ENCODE measurements at regions not wholly inside any gene's neighbourhood (a gene's known extent, or its start where the extent isn't known, plus 50 kb on each side); places are given as distances from the start of the nearest gene placed in this dataset.
"Not testable (repeated sequence)": the region's sequence is repeated elsewhere in the genome, so short reads cannot be mapped to it uniquely, and the experiment has no call there.

DNA sequence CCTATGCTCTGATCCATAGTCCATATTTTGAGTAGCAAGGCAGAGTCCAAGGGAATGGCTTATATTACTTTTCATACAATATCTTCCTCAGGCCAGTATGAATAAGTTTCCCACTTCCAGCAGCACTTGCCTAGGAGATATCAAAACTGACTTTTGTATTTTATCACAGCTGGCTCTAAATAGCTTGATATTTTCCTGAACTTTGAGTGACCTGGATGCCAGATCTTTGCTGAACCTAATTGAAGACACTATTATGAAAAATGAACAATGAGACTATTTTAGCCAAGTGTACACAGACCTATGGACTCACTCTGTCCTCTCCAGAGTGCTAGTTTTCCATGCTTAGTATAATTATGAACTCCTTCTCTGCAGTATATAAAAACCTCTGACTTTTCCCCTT is 475.6 kb upstream of the PTGER4 start:
- Mint-ChIP-seq H3K27me3 (ENCODE audit: low read depth) (no peaks in the 10 kb centered on the region), H3K4me3 (no peak overlapping the region), H3K4me1 (ENCODE audit: low read depth) (peaks cover 24% of the 10 kb centered on the region), H3K9me3 (no peaks in the 10 kb centered on the region), H3K36me3 (ENCODE audit: insufficient read depth) (no peaks in the 10 kb centered on the region)
- DNase-seq (no peak), ATAC-seq (no peak)

DNA sequence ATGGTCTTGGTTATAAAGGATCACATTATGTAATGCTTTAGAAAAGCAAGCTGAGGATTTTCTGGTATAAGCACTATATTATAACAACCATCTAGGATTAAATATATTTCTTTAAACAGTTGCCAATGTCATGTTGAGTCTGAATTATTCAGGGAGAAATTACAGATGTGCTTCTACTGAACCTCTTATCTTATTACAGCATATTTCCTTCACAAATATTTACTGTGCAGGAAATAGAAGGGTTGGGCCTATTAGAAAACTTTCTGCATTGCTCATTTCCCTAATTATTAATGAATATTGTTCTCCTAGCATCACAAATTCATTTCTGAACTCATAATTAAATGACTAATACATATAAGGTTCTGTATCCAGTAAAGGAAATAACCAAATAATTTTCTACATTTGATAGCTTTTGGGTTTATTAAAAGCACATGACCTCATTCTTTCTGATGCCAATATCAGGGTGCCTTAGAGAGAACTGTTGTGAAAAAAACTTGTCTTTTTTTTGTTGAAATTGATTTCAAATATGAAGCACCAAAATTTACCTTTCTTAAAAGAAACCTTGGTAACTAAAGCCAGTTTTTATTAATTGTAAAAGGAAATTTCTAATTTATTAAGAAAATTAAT is 476.8 kb upstream of the PTGER4 start:
- no peaks in the 10 kb centered on the region for H3K27me3 Mint-ChIP-seq (ENCODE audit: low read depth)
- no peak for ATAC-seq
- DNase-seq = no peak
- no peak overlapping the region for H3K4me3 Mint-ChIP-seq
- H3K36me3 Mint-ChIP-seq (ENCODE audit: insufficient read depth) = no peaks in the 10 kb centered on the region
- no peaks in the 10 kb centered on the region for H3K9me3 Mint-ChIP-seq
- peaks cover 14% of the 10 kb centered on the region for H3K4me1 Mint-ChIP-seq (ENCODE audit: low read depth)

DNA sequence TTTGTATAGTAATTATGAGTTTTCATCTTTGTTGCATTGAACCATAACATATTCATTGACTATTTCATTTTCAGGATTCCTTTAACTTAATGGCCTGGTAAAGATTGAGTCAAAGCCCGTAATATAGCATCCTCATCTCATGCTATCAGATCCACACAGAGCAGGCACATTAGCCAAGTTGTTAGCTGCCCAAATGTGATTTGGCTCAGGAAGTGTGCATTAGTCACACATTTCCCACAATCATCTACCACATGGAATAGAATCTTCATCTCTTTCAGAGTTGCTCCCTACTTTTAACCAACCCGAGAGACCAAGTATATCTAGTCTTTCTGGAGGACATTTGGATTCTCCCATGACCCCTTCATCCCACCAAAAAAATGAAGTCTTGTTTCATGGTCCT is 481.0 kb upstream of the PTGER4 start:
- no peak overlapping the region for H3K4me3 Mint-ChIP-seq
- no peaks in the 10 kb centered on the region for H3K9me3 Mint-ChIP-seq

DNA sequence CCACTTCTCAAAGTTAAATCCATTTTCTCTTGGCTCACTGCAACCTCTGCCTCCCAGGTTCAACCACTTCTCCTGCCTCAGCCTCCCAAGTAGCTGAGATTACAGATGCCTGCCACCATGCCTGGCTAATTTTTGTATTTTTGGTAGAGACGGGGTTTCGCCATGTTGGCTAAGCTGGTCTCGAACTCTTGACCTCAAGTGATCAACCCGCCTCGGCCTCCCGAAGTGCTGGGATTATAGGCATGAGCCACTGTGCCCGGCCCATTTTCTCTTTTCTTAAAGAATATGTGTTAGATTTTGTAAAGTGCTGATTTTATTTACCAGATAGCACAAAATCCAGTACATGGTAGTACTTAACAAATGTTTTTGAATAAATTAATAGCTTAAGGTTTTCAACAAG is 484.1 kb upstream of the PTGER4 start:
- H3K4me3 Mint-ChIP-seq; DNase-seq; H3K9me3 Mint-ChIP-seq; H3K27me3 Mint-ChIP-seq (ENCODE audit: low read depth); H3K4me1 Mint-ChIP-seq (ENCODE audit: low read depth); H3K36me3 Mint-ChIP-seq (ENCODE audit: insufficient read depth); ATAC-seq: not testable (repeated sequence)

More for the DNA sequence above, 481.0 kb upstream of the PTGER4 start:
- Mint-ChIP-seq H3K27me3 (ENCODE audit: low read depth) (no peaks in the 10 kb centered on the region), H3K4me1 (ENCODE audit: low read depth) (peaks cover 2% of the 10 kb centered on the region), H3K36me3 (ENCODE audit: insufficient read depth) (no peaks in the 10 kb centered on the region)
- ATAC-seq (no peak), DNase-seq (no peak)

DNA sequence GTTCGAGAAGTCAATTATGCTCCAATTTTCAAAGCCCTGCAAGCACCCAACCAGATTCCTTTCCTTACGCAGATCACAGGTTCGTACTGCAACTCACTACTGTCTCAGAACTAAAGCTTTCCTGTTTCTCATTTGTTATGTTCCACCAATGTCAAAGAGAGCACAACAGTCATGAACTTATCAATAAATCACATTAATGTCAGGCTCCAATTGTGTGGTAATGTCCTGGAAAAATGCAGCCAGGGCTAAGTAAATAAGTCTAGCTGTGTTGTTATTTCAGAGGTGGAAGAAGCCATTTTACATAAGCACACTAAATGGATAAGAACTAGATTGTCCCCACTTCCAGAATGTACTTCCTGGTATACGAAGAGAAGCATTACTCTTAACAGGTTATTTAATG is 488.6 kb upstream of the PTGER4 start:
- DNase-seq (no peak), ATAC-seq (no peak)
- no peak overlapping the region for H3K4me3 Mint-ChIP-seq
- no peaks in the 10 kb centered on the region for H3K36me3 Mint-ChIP-seq (ENCODE audit: insufficient read depth)
- H3K4me1 Mint-ChIP-seq (ENCODE audit: low read depth) = no peaks in the 10 kb centered on the region
- no peaks in the 10 kb centered on the region for H3K27me3 Mint-ChIP-seq (ENCODE audit: low read depth)
- no peaks in the 10 kb centered on the region for H3K9me3 Mint-ChIP-seq

DNA sequence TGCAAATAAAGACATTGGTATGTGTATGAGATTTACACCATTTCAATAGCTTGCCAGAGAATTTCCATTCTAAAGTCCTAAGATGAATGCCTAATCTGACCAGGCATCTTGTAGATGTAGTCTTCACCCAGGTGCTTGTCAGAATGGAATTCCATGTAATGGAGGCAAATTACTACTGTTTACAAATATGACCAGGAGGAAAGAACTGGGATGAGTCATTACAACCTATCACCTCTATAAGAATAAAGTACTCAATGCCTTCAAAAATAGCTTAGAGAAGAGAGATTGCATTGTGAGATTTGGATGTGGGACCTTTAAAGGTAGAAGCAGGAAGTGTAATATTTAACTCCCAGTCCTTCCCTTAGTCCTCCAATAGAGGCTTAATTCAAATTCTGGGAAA is 507.0 kb upstream of the PTGER4 start:
- DNase-seq = no peak
- Mint-ChIP-seq H3K4me3 (no peak overlapping the region), H3K4me1 (ENCODE audit: low read depth) (no peaks in the 10 kb centered on the region), H3K27me3 (ENCODE audit: low read depth) (no peaks in the 10 kb centered on the region), H3K9me3 (peaks cover 22% of the 10 kb centered on the region), H3K36me3 (ENCODE audit: insufficient read depth) (no peaks in the 10 kb centered on the region)
- ATAC-seq = no peak

DNA sequence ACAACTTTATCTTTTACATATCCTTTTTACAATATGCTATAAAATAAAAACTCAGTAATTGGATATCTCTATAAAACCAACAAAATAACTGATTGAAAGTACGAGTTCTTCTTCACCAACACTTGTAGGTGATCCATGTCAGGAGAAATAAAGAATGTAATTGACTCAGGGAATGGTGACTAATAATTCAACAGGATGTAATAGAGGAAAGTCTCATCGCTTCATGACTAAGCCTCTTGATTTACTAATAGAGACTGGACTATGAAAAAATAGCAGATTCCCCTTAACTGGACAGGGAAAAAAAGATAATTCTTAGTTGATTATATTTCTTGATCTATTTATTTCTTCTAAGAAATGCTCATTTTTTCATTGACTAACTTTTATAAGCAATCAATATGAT is 507.7 kb upstream of the PTGER4 start:
- ATAC-seq = no peak
- Mint-ChIP-seq H3K9me3 (peaks cover 21% of the 10 kb centered on the region), H3K27me3 (ENCODE audit: low read depth) (no peaks in the 10 kb centered on the region), H3K36me3 (ENCODE audit: insufficient read depth) (no peaks in the 10 kb centered on the region), H3K4me1 (ENCODE audit: low read depth) (no peaks in the 10 kb centered on the region), H3K4me3 (no peak overlapping the region)
- DNase-seq = no peak

DNA sequence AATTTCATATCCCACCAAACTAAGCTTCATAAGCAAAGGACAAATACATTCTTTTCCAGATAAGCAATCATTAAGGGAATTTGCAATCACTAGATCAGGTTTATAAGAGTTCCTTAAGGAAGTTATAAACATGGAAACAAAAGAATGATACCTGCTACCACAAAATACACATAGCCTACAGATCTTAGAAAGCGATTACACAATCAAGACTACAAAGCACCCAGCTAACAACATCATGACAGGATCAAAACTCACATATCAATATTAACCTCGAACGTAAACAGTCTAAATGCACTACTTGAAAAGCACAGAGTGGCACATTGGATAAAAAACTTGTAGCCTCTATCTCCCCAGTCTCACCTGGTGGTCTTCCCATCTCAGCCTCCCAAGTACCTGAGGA is 512.4 kb upstream of the PTGER4 start:
- no peak overlapping the region for H3K4me3 Mint-ChIP-seq
- peaks cover 4% of the 10 kb centered on the region for H3K4me1 Mint-ChIP-seq (ENCODE audit: low read depth)
- no peaks in the 10 kb centered on the region for H3K36me3 Mint-ChIP-seq (ENCODE audit: insufficient read depth)
- no peaks in the 10 kb centered on the region for H3K27me3 Mint-ChIP-seq (ENCODE audit: low read depth)
- peaks cover 11% of the 10 kb centered on the region for H3K9me3 Mint-ChIP-seq
- ATAC-seq = no peak
- no peak for DNase-seq

DNA sequence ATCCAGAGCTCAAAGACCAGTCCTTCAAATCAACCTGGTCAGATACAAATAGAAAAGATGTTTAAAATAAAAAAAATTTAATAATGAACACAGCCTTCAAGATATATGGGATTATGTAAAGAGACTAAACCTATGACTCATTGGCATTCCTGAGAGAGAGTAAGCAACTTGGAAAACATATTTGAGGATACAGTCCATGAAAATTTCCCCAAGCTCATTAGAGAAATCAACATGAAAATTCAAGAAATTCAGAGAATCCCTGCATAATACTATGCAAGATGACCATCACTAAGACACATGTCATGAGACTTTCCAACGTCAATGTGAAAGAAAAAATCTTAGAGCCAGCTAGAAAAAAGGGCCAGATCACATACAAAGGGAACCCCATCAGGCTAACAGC is 512.9 kb upstream of the PTGER4 start:
- DNase-seq = no peak
- Mint-ChIP-seq H3K36me3 (ENCODE audit: insufficient read depth) (no peaks in the 10 kb centered on the region), H3K9me3 (peaks cover 11% of the 10 kb centered on the region), H3K4me1 (ENCODE audit: low read depth) (peaks cover 4% of the 10 kb centered on the region), H3K4me3 (no peak overlapping the region), H3K27me3 (ENCODE audit: low read depth) (no peaks in the 10 kb centered on the region)
- ATAC-seq = no peak

DNA sequence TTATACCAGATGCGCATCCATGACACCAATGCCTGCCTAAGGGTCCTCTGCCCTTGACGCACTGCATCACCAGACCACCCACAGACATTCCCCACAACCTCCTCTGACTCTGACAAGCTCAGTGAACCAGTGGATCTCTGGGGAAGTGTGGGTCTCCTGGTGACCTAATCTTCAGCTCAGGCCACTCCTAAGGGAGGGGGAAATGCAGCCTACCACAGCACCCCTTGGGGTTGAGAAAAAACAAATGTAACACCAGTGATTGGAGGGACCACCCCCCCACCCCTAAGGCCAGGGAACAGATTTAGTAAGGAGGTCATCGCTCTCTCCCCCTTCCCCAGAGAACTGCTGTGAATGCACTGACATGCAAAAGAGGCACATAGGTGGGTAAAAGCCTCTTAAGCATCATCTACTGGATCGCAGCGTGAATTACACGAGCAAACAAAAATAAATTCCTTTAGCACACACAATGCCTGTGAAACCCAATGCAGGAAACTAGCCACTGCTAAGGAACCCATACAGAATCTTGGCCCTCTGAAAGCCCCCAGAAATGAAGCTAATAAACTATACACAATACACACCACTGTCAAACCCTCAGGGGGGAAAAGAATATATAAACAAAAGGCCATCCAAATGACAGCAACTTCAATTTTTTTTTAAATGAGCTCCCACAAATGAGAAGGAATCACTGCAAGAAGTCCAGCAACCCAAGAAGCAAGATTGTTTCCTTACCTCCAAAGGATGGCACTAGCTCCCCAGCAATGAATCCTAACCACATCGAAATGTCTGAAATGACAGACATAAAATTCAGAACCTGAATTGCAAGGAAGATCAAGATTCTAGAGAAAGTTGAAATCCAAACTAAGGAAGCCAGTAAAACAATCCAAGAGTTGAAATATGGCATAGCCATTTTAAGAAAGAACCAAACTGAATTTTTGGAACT is 513.7 kb upstream of the PTGER4 start:
- no peak for DNase-seq
- no peaks in the 10 kb centered on the region for H3K36me3 Mint-ChIP-seq (ENCODE audit: insufficient read depth)
- ATAC-seq = no peak
- H3K4me3 Mint-ChIP-seq = no peak overlapping the region
- peaks cover 11% of the 10 kb centered on the region for H3K9me3 Mint-ChIP-seq
- peaks cover 4% of the 10 kb centered on the region for H3K4me1 Mint-ChIP-seq (ENCODE audit: low read depth)
- no peaks in the 10 kb centered on the region for H3K27me3 Mint-ChIP-seq (ENCODE audit: low read depth)

DNA sequence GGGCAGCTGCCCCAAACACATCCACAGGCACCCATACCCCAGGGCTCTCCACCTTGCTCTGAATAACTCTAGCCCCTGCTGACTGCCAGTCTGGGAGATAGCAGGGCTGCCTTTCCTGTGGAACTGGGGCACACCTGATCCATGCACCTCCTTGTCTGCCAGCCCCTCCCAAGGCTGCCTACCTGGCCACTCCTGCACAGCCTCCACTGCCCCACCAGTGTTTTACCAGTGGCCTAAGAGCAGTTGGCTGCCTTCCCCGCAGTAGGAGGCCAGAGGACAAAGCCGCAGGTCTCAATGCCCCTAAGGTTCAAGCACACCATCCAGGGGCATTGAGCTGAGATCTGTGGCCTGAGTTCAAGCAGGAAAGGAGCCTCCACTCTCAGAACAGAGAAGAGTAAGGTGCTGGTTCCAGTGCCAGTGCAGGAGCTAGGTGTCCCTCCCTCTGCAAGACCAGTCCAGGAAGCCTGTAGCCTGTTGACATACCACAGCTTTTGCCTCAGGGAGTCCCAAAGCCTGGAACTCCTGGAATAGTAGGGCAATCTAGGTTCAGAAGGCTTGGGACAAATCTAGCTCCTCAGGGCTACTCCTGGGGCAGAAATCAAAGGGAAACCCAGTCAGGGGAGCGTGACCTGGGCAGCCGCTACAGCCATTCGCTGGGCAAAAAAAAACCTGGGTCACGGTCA is 514.5 kb upstream of the PTGER4 start:
- Mint-ChIP-seq H3K4me1 (ENCODE audit: low read depth) (peaks cover 4% of the 10 kb centered on the region), H3K9me3 (peaks cover 10% of the 10 kb centered on the region), H3K27me3 (ENCODE audit: low read depth) (no peaks in the 10 kb centered on the region), H3K4me3 (no peak overlapping the region), H3K36me3 (ENCODE audit: insufficient read depth) (no peaks in the 10 kb centered on the region)
- no peak for DNase-seq
- ATAC-seq = no peak

DNA sequence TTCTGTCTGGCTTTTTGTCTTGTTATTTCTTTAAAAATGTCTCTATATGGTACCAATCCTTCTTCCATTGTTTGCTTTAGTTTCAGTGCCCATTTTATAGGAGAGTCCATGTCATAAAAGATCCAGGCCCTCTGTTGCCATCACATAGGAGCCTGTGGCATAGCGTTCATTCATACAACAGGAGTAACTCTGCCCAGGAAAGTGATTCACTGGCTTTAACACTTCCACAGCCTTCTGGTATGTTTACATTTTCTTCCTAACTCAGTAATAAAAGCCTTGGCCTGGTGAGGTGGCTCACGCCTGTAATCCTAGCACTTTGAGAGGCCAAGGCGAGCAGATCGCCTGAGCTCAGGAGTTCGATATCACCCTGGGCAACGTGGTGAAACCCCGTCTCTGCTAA is 519.3 kb upstream of the PTGER4 start:
- no peak for ATAC-seq
- DNase-seq = no peak
- Mint-ChIP-seq H3K9me3 (no peaks in the 10 kb centered on the region), H3K36me3 (ENCODE audit: insufficient read depth) (no peaks in the 10 kb centered on the region), H3K4me3 (no peak overlapping the region), H3K4me1 (ENCODE audit: low read depth) (no peaks in the 10 kb centered on the region), H3K27me3 (ENCODE audit: low read depth) (no peaks in the 10 kb centered on the region)

DNA sequence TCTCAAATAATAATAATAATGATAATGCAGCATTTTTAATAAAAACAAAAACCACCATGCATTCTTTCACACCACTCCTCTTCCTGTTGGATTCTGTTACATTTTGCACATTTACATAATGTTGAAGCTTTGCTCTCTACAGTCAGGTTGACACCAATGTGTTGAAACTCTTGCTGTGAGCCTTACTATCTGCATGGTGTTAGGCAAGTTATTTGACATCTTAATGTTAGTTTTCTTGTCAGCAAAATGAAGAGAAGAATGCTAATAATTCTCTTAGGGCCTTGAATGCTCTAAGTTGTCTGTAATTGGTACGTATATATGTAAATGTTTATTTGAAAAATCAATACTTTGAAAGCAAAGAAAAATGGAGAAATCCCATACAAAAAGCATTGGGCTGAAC is 525.5 kb upstream of the PTGER4 start:
- H3K4me1 Mint-ChIP-seq (ENCODE audit: low read depth) = no peaks in the 10 kb centered on the region
- DNase-seq = no peak
- no peak overlapping the region for H3K4me3 Mint-ChIP-seq
- no peaks in the 10 kb centered on the region for H3K27me3 Mint-ChIP-seq (ENCODE audit: low read depth)
- no peak for ATAC-seq
- H3K9me3 Mint-ChIP-seq = no peaks in the 10 kb centered on the region
- H3K36me3 Mint-ChIP-seq (ENCODE audit: insufficient read depth) = no peaks in the 10 kb centered on the region

DNA sequence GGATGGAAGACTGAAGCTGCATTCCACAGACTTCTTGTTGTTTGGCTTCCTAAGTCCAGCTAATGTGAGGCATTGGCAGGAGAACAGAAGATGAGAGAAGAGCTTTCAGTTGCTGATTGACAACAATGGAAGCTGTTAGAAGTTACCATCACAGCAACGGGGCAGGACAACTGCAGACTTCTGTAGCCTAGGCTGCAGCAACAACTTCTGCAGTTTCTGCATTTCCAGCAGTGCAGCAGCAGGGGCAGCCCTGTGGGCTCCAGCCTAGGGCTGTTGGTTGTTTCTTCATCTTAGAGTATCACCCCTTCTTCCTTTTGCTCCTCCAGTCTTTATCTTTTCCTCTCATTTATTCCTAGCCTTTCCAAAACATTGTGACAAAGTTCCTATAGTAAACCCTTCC is 528.8 kb upstream of the PTGER4 start:
- Mint-ChIP-seq H3K4me1 (ENCODE audit: low read depth) (no peaks in the 10 kb centered on the region), H3K36me3 (ENCODE audit: insufficient read depth) (no peaks in the 10 kb centered on the region), H3K27me3 (ENCODE audit: low read depth) (no peaks in the 10 kb centered on the region), H3K9me3 (no peaks in the 10 kb centered on the region), H3K4me3 (no peak overlapping the region)
- ATAC-seq = no peak
- no peak for DNase-seq

DNA sequence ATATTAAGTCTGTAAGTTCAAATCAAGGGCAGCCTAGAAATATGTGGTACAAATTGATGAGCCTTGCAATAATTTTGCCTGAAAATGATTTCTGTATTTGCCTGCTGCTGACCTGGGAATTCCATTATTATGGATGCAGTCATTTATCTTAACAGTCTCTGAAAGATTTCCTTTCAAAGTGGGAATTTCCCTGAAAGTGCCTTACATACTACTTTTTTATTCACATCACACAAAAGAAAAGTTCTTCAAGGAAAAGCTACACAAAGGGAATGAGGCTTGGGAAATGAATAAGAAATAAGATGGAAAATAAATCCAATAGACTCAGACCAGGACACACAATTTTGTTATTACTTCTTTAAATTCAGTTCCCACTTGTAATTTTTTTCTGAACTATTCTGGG is 537.8 kb upstream of the PTGER4 start:
- no peak for DNase-seq
- ATAC-seq = no peak
- Mint-ChIP-seq H3K9me3 (peaks cover 4% of the 10 kb centered on the region), H3K27me3 (ENCODE audit: low read depth) (peaks cover 2% of the 10 kb centered on the region), H3K4me1 (ENCODE audit: low read depth) (no peaks in the 10 kb centered on the region), H3K4me3 (no peak overlapping the region), H3K36me3 (ENCODE audit: insufficient read depth) (no peaks in the 10 kb centered on the region)
